ENCODE measurements at regions not wholly inside any gene's neighbourhood (a gene's known extent, or its start where the extent isn't known, plus 50 kb on each side); places are given as distances from the start of the nearest gene placed in this dataset.

GRCh38 chr11:45511566-45511965 lies 153.9 kb downstream of the CHST1 start:
- no peak for TF ChIP-seq POLR2A (IDR thresholded peaks at IDR 0.05; ENCODE audit: low read depth, low read length)
- TF ChIP-seq TAF1 (IDR thresholded peaks at IDR 0.05; ENCODE audit: borderline replicate concordance, low read depth, low read length) = no peak
- no peak for TF ChIP-seq POLR2AphosphoS5 (IDR thresholded peaks at IDR 0.05; ENCODE audit: low read depth, low read length)

All from GM12892 (cell line).